ENCODE measurements at regions not wholly inside any gene's neighbourhood (a gene's known extent, or its start where the extent isn't known, plus 50 kb on each side); places are given as distances from the start of the nearest gene placed in this dataset.

- no peak for TF ChIP-seq CTCF (IDR thresholded peaks at IDR 0.05)
- intact Hi-C loops (cut with DNase I) = no loop called here
- Histone ChIP-seq H3K36me3 (ENCODE audit: insufficient read depth in 1 of 2, low read depth in 1 of 2) (no peaks in the 10 kb centered on the region), H3K27me3 (ENCODE audit: insufficient read depth in 3 of 3, low read length in 2 of 3) (no peaks in the 10 kb centered on the region), H3K4me3 (no peak overlapping the region), H3K9me3 (no peaks in the 10 kb centered on the region), H3K4me1 (no peaks in the 10 kb centered on the region), H3K27ac (no peak overlapping the region)
- 68 to 72% (median 70%) methylated on average over 6 of the region's 6 CpGs for WGBS, 3 donors
- DNase-seq (no peak), ATAC-seq (no peak)
These were observed 50.8 kb upstream of the NUDT10 start for GRCh38 chrX:51281758-51282318.
